Liver (tissue), 8 donors: ENCODE measurements at regions not wholly inside any gene's neighbourhood (a gene's known extent, or its start where the extent isn't known, plus 50 kb on each side); places are given as distances from the start of the nearest gene placed in this dataset.

Experiments used
- DNase-seq: peaks from one replicate; pipeline ENCODE4 v3.0.0-alpha.2; 2017; ENCODE audit warnings: low spot score
- H3K27ac ChIP-seq, 2 donors: one replicate each; pipeline ENCODE4 v1.7.0; 2013; ENCODE audit warnings: inconsistent platforms in 2 of 2, low read length in 2 of 2, control low read depth in 1 of 2, low read depth in 1 of 2, mild to moderate bottlenecking in 1 of 2
- H3K27me3 ChIP-seq, 4 donors: one replicate each; pipeline versions ENCODE4 v1.6.1 to v1.7.0; 2013; ENCODE audit warnings: low read length in 3 of 4, inconsistent platforms in 1 of 4, mild to moderate bottlenecking in 1 of 4, moderate library complexity in 1 of 4; ENCODE audit not compliant: control insufficient read depth in 4 of 4, insufficient read depth in 4 of 4
- H3K36me3 ChIP-seq, 4 donors: one replicate each; pipeline versions ENCODE4 v1.6.1 to v1.7.0; 2013; ENCODE audit warnings: low read length in 3 of 4, mild to moderate bottlenecking in 3 of 4, low read depth in 1 of 4, moderate library complexity in 1 of 4; ENCODE audit not compliant: control insufficient read depth in 4 of 4, insufficient read depth in 3 of 4
- H3K4me1 ChIP-seq, 4 donors: one replicate each; pipeline versions ENCODE4 v1.6.1 to v1.7.0; 2013; ENCODE audit warnings: low read length in 3 of 4, mild to moderate bottlenecking in 3 of 4, moderate library complexity in 1 of 4; ENCODE audit not compliant: control insufficient read depth in 4 of 4, insufficient read depth in 4 of 4
- H3K4me3 ChIP-seq, 3 donors: one replicate each; pipeline versions ENCODE4 v1.6.1 to v1.7.0; 2013; ENCODE audit warnings: low read length in 3 of 3, control low read depth in 1 of 3, low read depth in 1 of 3, mild to moderate bottlenecking in 1 of 3
- H3K9ac ChIP-seq, 2 donors: one replicate each; pipeline ENCODE4 v1.7.0; 2013; ENCODE audit warnings: low read length in 2 of 2, mild to moderate bottlenecking in 2 of 2, moderate library complexity in 2 of 2, control low read depth in 1 of 2, low read depth in 1 of 2
- H3K9me3 ChIP-seq, 4 donors: one replicate each; pipeline versions ENCODE4 v1.6.1 to v1.7.0; 2013; ENCODE audit warnings: low read length in 3 of 4; ENCODE audit not compliant: control insufficient read depth in 4 of 4
- EGR1 ChIP-seq, 2 donors: IDR thresholded peaks; 2 replicates each; pipeline ENCODE4 v1.6.1; 2016 to 2018; ENCODE audit warnings: antibody characterized with exemption in 2 of 2, low read depth in 2 of 2
- FOXA2 ChIP-seq: IDR thresholded peaks from 2 replicates; pipeline ENCODE4 v1.6.1; 2016; ENCODE audit warnings: antibody characterized with exemption
- GABPA ChIP-seq, 2 donors: IDR thresholded peaks in 1 of 2; conservative IDR thresholded peaks in 1 of 2; 2 replicates each; pipeline ENCODE4 v1.6.1; 2016; ENCODE audit warnings: antibody characterized with exemption in 2 of 2, mild to moderate bottlenecking in 1 of 2, moderate library complexity in 1 of 2
- HNF4G ChIP-seq: IDR thresholded peaks from 2 replicates; pipeline ENCODE4 v1.6.1; 2016; ENCODE audit warnings: antibody characterized with exemption
- JUND ChIP-seq, 2 donors: IDR thresholded peaks; 2 replicates each; pipeline ENCODE4 v1.6.1; 2016; ENCODE audit warnings: antibody characterized with exemption in 2 of 2
- NR2F2 ChIP-seq: IDR thresholded peaks from 2 replicates; pipeline ENCODE4 v1.6.1; 2016; ENCODE audit warnings: antibody characterized with exemption
- RAD21 ChIP-seq, 2 donors: IDR thresholded peaks; 2 replicates each; pipeline ENCODE4 v1.6.1; 2016; ENCODE audit warnings: antibody characterized with exemption in 2 of 2, mild to moderate bottlenecking in 2 of 2
- RXRA ChIP-seq, 2 donors: IDR thresholded peaks; 2 replicates each; pipeline ENCODE4 v1.6.1; 2017 to 2018; ENCODE audit warnings: antibody characterized with exemption in 2 of 2, mild to moderate bottlenecking in 1 of 2
- SP1 ChIP-seq: IDR thresholded peaks from 2 replicates; pipeline ENCODE4 v1.6.1; 2018; ENCODE audit warnings: antibody characterized with exemption, mild to moderate bottlenecking
- TAF1 ChIP-seq: conservative IDR thresholded peaks from 2 replicates; pipeline ENCODE4 v1.6.1; 2016; ENCODE audit warnings: antibody characterized with exemption, mild to moderate bottlenecking
- YY1 ChIP-seq: IDR thresholded peaks from 2 replicates; pipeline ENCODE4 v1.6.1; 2016; ENCODE audit warnings: antibody characterized with exemption, mild to moderate bottlenecking
- WGBS: extraction: QIAGEN DNeasy Blood & Tissue Kit; methylation state at CpG from one replicate; pipeline ENCODE4 v1.1.7; 2013; 5-methylcytosine and 5-hydroxymethylcytosine counted together
- TF ChIP-seq, protein P1 (sequence below): IDR thresholded peaks from 2 replicates; pipeline ENCODE4 v1.6.1; 2016; ENCODE audit warnings: antibody characterized with exemption
- TF ChIP-seq, protein P2 (sequence below): IDR thresholded peaks from 2 replicates; pipeline ENCODE4 v1.6.1; 2016; ENCODE audit warnings: antibody characterized with exemption, mild to moderate bottlenecking
- TF ChIP-seq, protein P3 (sequence below): fragments of 150-350 bp; IDR thresholded peaks from 2 replicates; pipeline ENCODE4 v1.5.1; 2017; ENCODE audit warnings: improper control_type of control experiment, low read depth, low read length; ENCODE audit not compliant: missing input control
- TF ChIP-seq, protein P4 (sequence below): IDR thresholded peaks from 2 replicates; pipeline ENCODE4 v1.6.1; 2016; ENCODE audit warnings: antibody characterized with exemption
- donor health status: healthy.
- donor health status: healthy.
- donor health status: healthy.
- donor health status: healthy.
- donor health status: healthy.

DNA sequence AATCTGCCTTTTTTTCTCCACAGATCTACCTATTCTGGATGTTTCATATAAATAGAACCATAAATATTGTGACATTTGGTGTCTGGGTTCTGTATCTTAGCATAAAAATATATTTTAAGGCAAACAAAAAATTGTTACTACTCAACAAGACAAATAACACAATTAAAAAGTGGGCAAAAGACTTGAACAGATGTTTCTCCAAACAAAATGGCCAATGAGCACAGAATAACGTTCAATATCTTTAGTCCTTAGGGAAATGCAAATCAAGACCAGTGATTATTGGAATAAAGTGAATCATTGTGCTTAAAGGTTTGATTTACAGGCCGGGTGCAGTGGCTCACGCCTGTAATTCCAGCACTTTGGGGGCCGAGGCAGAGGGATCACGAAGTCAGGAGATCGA is 1331.3 kb downstream of the AACS start:
- WGBS = 84% methylated on average over 6 of the region's 6 CpGs
- H3K27ac ChIP-seq = no peak overlapping the region
- H3K9ac ChIP-seq = no peak overlapping the region

DNA sequence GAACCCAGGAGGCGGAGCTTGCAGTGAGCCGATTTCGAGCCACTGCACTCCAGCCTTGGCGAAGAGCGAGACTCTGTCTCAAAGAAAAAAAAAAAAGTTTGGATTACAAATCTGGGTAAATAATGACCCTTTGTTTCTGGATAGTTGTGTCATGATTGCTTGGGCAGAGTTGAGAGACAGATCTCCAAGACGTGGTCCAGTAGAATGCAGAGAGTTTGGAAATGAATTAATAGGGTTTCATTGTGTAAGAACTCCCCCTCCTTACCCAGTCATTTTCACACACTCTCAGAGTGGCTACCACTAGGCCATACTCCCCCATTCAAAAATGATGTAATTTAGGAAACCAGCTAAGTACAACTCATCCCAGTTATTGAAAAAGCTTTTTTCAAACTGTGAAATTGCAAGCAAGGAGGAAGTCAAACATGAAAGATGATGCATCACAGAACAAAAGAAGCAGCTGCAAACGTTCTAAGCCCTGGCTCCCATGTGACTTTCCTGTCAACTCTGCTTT is 1331.9 kb downstream of the AACS start:
- peaks cover 0 to 7% (median 0%) of the 10 kb centered on the region in 4 donors for H3K27me3 ChIP-seq
- DNase-seq = no peak
- no peaks in the 10 kb centered on the region for H3K36me3 ChIP-seq
- 83% methylated on average over 7 of the region's 7 CpGs for WGBS
- peaks cover 0 to 12% (median 0%) of the 10 kb centered on the region in 4 donors for H3K9me3 ChIP-seq
- no peak overlapping the region for H3K27ac ChIP-seq
- H3K4me3 ChIP-seq = no peak overlapping the region
- TF ChIP-seq HNF4G = no peak
- TF ChIP-seq, protein P1, sequence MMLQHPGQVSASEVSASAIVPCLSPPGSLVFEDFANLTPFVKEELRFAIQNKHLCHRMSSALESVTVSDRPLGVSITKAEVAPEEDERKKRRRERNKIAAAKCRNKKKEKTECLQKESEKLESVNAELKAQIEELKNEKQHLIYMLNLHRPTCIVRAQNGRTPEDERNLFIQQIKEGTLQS = no peak
- no peak for TF ChIP-seq GABPA (IDR thresholded peaks at IDR 0.05 in 1 of 2, conservative IDR thresholded peaks at IDR 0.05 in 1 of 2)
- TF ChIP-seq JUND (IDR thresholded peaks at IDR 0.05) = no peak
- no peak for TF ChIP-seq YY1
- TF ChIP-seq, protein P2, sequence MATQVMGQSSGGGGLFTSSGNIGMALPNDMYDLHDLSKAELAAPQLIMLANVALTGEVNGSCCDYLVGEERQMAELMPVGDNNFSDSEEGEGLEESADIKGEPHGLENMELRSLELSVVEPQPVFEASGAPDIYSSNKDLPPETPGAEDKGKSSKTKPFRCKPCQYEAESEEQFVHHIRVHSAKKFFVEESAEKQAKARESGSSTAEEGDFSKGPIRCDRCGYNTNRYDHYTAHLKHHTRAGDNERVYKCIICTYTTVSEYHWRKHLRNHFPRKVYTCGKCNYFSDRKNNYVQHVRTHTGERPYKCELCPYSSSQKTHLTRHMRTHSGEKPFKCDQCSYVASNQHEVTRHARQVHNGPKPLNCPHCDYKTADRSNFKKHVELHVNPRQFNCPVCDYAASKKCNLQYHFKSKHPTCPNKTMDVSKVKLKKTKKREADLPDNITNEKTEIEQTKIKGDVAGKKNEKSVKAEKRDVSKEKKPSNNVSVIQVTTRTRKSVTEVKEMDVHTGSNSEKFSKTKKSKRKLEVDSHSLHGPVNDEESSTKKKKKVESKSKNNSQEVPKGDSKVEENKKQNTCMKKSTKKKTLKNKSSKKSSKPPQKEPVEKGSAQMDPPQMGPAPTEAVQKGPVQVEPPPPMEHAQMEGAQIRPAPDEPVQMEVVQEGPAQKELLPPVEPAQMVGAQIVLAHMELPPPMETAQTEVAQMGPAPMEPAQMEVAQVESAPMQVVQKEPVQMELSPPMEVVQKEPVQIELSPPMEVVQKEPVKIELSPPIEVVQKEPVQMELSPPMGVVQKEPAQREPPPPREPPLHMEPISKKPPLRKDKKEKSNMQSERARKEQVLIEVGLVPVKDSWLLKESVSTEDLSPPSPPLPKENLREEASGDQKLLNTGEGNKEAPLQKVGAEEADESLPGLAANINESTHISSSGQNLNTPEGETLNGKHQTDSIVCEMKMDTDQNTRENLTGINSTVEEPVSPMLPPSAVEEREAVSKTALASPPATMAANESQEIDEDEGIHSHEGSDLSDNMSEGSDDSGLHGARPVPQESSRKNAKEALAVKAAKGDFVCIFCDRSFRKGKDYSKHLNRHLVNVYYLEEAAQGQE = no peak
- TF ChIP-seq RXRA (IDR thresholded peaks at IDR 0.05) = no peak
- TF ChIP-seq FOXA2 = no peak
- TF ChIP-seq, protein P3, sequence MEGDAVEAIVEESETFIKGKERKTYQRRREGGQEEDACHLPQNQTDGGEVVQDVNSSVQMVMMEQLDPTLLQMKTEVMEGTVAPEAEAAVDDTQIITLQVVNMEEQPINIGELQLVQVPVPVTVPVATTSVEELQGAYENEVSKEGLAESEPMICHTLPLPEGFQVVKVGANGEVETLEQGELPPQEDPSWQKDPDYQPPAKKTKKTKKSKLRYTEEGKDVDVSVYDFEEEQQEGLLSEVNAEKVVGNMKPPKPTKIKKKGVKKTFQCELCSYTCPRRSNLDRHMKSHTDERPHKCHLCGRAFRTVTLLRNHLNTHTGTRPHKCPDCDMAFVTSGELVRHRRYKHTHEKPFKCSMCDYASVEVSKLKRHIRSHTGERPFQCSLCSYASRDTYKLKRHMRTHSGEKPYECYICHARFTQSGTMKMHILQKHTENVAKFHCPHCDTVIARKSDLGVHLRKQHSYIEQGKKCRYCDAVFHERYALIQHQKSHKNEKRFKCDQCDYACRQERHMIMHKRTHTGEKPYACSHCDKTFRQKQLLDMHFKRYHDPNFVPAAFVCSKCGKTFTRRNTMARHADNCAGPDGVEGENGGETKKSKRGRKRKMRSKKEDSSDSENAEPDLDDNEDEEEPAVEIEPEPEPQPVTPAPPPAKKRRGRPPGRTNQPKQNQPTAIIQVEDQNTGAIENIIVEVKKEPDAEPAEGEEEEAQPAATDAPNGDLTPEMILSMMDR = no peak
- no peak for TF ChIP-seq NR2F2
- no peak for TF ChIP-seq SP1
- TF ChIP-seq RAD21 (IDR thresholded peaks at IDR 0.05) = no peak
- no peak for TF ChIP-seq TAF1
- TF ChIP-seq, protein P4, sequence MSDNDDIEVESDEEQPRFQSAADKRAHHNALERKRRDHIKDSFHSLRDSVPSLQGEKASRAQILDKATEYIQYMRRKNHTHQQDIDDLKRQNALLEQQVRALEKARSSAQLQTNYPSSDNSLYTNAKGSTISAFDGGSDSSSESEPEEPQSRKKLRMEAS = no peak
- no peaks in the 10 kb centered on the region for H3K4me1 ChIP-seq
- H3K9ac ChIP-seq = no peak overlapping the region

More for the DNA sequence above, 1331.3 kb downstream of the AACS start:
- Histone ChIP-seq H3K4me1 (no peaks in the 10 kb centered on the region), H3K36me3 (no peaks in the 10 kb centered on the region), H3K27me3 (peaks cover 0 to 7% (median 0%) of the 10 kb centered on the region in 4 donors), H3K4me3 (no peak overlapping the region), H3K9me3 (peaks cover 0 to 12% (median 0%) of the 10 kb centered on the region in 4 donors)
- TF ChIP-seq EGR1 (IDR thresholded peaks at IDR 0.05; ENCODE audit: low read depth in 2 of 2) (no peak), TAF1 (no peak), RAD21 (IDR thresholded peaks at IDR 0.05) (no peak)
- TF ChIP-seq, protein P2 = no peak
- TF ChIP-seq, protein P3 = no peak
- DNase-seq = no peak
